ENCODE measurements at regions not wholly inside any gene's neighbourhood (a gene's known extent, or its start where the extent isn't known, plus 50 kb on each side); places are given as distances from the start of the nearest gene placed in this dataset.

DNA sequence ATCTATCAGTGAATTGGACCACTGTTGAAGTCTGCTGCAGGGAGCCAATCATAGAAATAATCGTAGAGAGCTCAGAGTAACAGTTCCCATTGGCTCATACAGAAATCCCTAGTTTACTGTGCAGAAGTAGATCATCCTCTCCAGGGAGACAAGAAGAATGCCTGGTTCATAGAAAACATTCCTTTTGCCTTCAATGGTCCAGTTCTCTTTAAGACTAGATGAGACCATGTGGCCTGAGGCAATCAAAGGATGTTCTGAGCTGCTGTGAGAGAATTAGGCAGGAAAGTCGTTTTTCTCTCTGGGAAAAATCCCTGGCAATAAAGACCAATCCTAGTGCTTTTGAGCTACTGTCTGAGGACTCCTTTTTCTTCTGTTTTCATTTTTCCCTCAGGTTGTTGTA lies 208.4 kb downstream of the CENPW start:
- TF ChIP-seq, protein P1, sequence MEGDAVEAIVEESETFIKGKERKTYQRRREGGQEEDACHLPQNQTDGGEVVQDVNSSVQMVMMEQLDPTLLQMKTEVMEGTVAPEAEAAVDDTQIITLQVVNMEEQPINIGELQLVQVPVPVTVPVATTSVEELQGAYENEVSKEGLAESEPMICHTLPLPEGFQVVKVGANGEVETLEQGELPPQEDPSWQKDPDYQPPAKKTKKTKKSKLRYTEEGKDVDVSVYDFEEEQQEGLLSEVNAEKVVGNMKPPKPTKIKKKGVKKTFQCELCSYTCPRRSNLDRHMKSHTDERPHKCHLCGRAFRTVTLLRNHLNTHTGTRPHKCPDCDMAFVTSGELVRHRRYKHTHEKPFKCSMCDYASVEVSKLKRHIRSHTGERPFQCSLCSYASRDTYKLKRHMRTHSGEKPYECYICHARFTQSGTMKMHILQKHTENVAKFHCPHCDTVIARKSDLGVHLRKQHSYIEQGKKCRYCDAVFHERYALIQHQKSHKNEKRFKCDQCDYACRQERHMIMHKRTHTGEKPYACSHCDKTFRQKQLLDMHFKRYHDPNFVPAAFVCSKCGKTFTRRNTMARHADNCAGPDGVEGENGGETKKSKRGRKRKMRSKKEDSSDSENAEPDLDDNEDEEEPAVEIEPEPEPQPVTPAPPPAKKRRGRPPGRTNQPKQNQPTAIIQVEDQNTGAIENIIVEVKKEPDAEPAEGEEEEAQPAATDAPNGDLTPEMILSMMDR (IDR thresholded peaks at IDR 0.05) = no peak
- no peak for TF ChIP-seq POLR2A (IDR thresholded peaks at IDR 0.05)
